Osteocyte (in vitro differentiated cells): ENCODE measurements at regions not wholly inside any gene's neighbourhood (a gene's known extent, or its start where the extent isn't known, plus 50 kb on each side); places are given as distances from the start of the nearest gene placed in this dataset.
"Not testable (repeated sequence)": the region's sequence is repeated elsewhere in the genome, so short reads cannot be mapped to it uniquely, and the experiment has no call there.

Source experiments
- DNase-seq: peaks from one replicate; pipeline ENCODE4 v3.0.0; 2021; ENCODE audit warnings: mixed read lengths; ENCODE audit not compliant: unreplicated experiment; ENCODE audit errors: extremely low spot score
- H3K27ac Mint-ChIP-seq: one replicate; pipeline ENCODE4 v1.8.0; 2021; ENCODE audit warnings: mild to moderate bottlenecking, mixed read lengths; ENCODE audit not compliant: unreplicated experiment
- H3K27me3 Mint-ChIP-seq: one replicate; pipeline ENCODE4 v1.8.0; 2021; ENCODE audit warnings: mixed read lengths; ENCODE audit not compliant: unreplicated experiment
- H3K36me3 Mint-ChIP-seq: one replicate; pipeline ENCODE4 v1.8.0; 2021; ENCODE audit warnings: mixed read lengths; ENCODE audit not compliant: unreplicated experiment
- H3K4me1 Mint-ChIP-seq: one replicate; pipeline ENCODE4 v1.8.0; 2021; ENCODE audit warnings: mixed read lengths; ENCODE audit not compliant: unreplicated experiment
- H3K4me3 Mint-ChIP-seq: one replicate; pipeline ENCODE4 v1.8.0; 2021; ENCODE audit warnings: mild to moderate bottlenecking, moderate library complexity, mixed read lengths; ENCODE audit not compliant: unreplicated experiment
- H3K9me3 Mint-ChIP-seq: one replicate; pipeline ENCODE4 v1.8.0; 2021; ENCODE audit warnings: mixed read lengths; ENCODE audit not compliant: unreplicated experiment
- CTCF ChIP-seq: fragments of 200-600 bp; sonication (generic); IDR thresholded peaks from 2 replicates; pipeline ENCODE4 v1.5.0; 2021; ENCODE audit warnings: antibody characterized with exemption, mild to moderate bottlenecking, moderate library complexity

- peak; percentile 64 for DNase-seq
- Mint-ChIP-seq H3K27me3 (peaks cover 8% of the 10 kb centered on the region), H3K27ac (no peak overlapping the region), H3K4me1 (peaks cover 7% of the 10 kb centered on the region), H3K4me3 (no peak overlapping the region), H3K36me3 (no peaks in the 10 kb centered on the region), H3K9me3 (no peaks in the 10 kb centered on the region)
- TF ChIP-seq CTCF = peak; percentile 18
Measured at GRCh38 chr20:40966103-40966502, 62.5 kb upstream of the TOP1 start.

GRCh38 chr20:40966516-40967185, 62.0 kb upstream of the TOP1 start:
- peak; percentile 67 for DNase-seq
- Mint-ChIP-seq H3K27ac (no peak overlapping the region), H3K9me3 (no peaks in the 10 kb centered on the region), H3K4me3 (no peak overlapping the region), H3K36me3 (no peaks in the 10 kb centered on the region), H3K4me1 (peaks cover 7% of the 10 kb centered on the region), H3K27me3 (peaks cover 13% of the 10 kb centered on the region)
- no peak for TF ChIP-seq CTCF

- no peak for TF ChIP-seq CTCF
- no peak for DNase-seq
- H3K4me1 Mint-ChIP-seq = peaks cover 7% of the 10 kb centered on the region
- peaks cover 15% of the 10 kb centered on the region for H3K27me3 Mint-ChIP-seq
- no peaks in the 10 kb centered on the region for H3K36me3 Mint-ChIP-seq
- H3K27ac Mint-ChIP-seq = no peak overlapping the region
- no peak overlapping the region for H3K4me3 Mint-ChIP-seq
- H3K9me3 Mint-ChIP-seq = no peaks in the 10 kb centered on the region
Measured at GRCh38 chr20:40967700-40968099, 60.9 kb upstream of the TOP1 start.

GRCh38 chr20:40968816-40969562, 59.6 kb upstream of the TOP1 start:
- TF ChIP-seq CTCF = peak; percentile 96
- not testable (repeated sequence) for H3K27ac Mint-ChIP-seq, H3K9me3 Mint-ChIP-seq, H3K36me3 Mint-ChIP-seq, H3K4me1 Mint-ChIP-seq
- DNase-seq = peak; percentile 94
- H3K4me3 Mint-ChIP-seq = peak overlapping the region; percentile 49
- H3K27me3 Mint-ChIP-seq = peaks cover 16% of the 10 kb centered on the region

GRCh38 chr20:40970218-40970617, 58.4 kb upstream of the TOP1 start:
- peaks cover 7% of the 10 kb centered on the region for H3K4me1 Mint-ChIP-seq
- no peak overlapping the region for H3K4me3 Mint-ChIP-seq

More at GRCh38 chr20:40970218-40970617, 58.4 kb upstream of the TOP1 start:
- H3K27ac Mint-ChIP-seq = no peak overlapping the region
- peak; percentile 40 for DNase-seq
- no peaks in the 10 kb centered on the region for H3K36me3 Mint-ChIP-seq
- peaks cover 26% of the 10 kb centered on the region for H3K27me3 Mint-ChIP-seq
- no peaks in the 10 kb centered on the region for H3K9me3 Mint-ChIP-seq
- peak; percentile 15 for TF ChIP-seq CTCF
